GM13977 (cell line): ENCODE measurements at regions not wholly inside any gene's neighbourhood (a gene's known extent, or its start where the extent isn't known, plus 50 kb on each side); places are given as distances from the start of the nearest gene placed in this dataset.

Experiments
- DNase-seq: peaks from one replicate; pipeline ENCODE4 v3.0.0; 2012; ENCODE audit warnings: low spot score
- CTCF ChIP-seq: IDR thresholded peaks from 2 replicates; pipeline ENCODE4 v1.5.1; 2012; ENCODE audit warnings: mild to moderate bottlenecking, control low read depth; ENCODE audit not compliant: insufficient read depth; ENCODE audit errors: extremely low read depth, missing control alignments
- in situ Hi-C: fragments of 300-500 bp; cut with MboI; formaldehyde crosslinking; loops from one replicate; pipeline ENCODE4 v1.12.0; 2022; ENCODE audit warnings: low sequenced_read_pairs, low pct_unique_long_range_greater_than_20kb, mixed read lengths, inconsistent platforms; ENCODE audit not compliant: unreplicated experiment

GRCh38 chr2:19691892-19692291 is 209.9 kb downstream of the TTC32 start:
- in situ Hi-C loops = no loop called here
- DNase-seq = no peak
- no peak for TF ChIP-seq CTCF

GRCh38 chr2:19690429-19690828 is 211.4 kb downstream of the TTC32 start:
- TF ChIP-seq CTCF = no peak
- in situ Hi-C loops = no loop called here
- DNase-seq = no peak

GRCh38 chr2:19689646-19690168 is 212.1 kb downstream of the TTC32 start:
- no peak for DNase-seq
- in situ Hi-C loops = no loop called here
- TF ChIP-seq CTCF = no peak

- no peak for DNase-seq
- TF ChIP-seq CTCF = no peak
- in situ Hi-C loops = no loop called here
These were observed 213.7 kb downstream of the TTC32 start for GRCh38 chr2:19688059-19688458.

- in situ Hi-C loops = no loop called here
- no peak for TF ChIP-seq CTCF
- no peak for DNase-seq
These were observed 214.6 kb downstream of the TTC32 start for GRCh38 chr2:19687017-19687659.

- no peak for DNase-seq
- TF ChIP-seq CTCF = no peak
- in situ Hi-C loops = no loop called here
These were observed 215.3 kb downstream of the TTC32 start for GRCh38 chr2:19686439-19686838.
